Trophoblast cell (in vitro differentiated cells and primary cell): ENCODE measurements at regions not wholly inside any gene's neighbourhood (a gene's known extent, or its start where the extent isn't known, plus 50 kb on each side); places are given as distances from the start of the nearest gene placed in this dataset.

Experiments
- DNase-seq, 2 donors: peaks; one replicate each; pipeline ENCODE4 v3.0.0-alpha.2; 2016
- H2AFZ ChIP-seq: 2 replicates; pipeline ENCODE4 v1.6.1; 2013; ENCODE audit warnings: low read length, moderate library complexity, mild to moderate bottlenecking; ENCODE audit not compliant: insufficient read depth, poor library complexity
- H2AK5ac ChIP-seq: 2 replicates; pipeline ENCODE4 v1.6.1; 2013; ENCODE audit warnings: mild to moderate bottlenecking, low read length
- H2BK120ac ChIP-seq: 2 replicates; pipeline ENCODE4 v1.6.1; 2013; ENCODE audit warnings: low read length, mild to moderate bottlenecking, moderate library complexity; ENCODE audit not compliant: insufficient read depth, poor library complexity
- H2BK12ac ChIP-seq: 2 replicates; pipeline ENCODE4 v1.6.1; 2013; ENCODE audit warnings: mild to moderate bottlenecking, low read length, moderate library complexity
- H2BK5ac ChIP-seq: 2 replicates; pipeline ENCODE4 v1.6.1; 2013; ENCODE audit warnings: low read length, low read depth, moderate library complexity, mild to moderate bottlenecking; ENCODE audit not compliant: poor library complexity
- H3K14ac ChIP-seq: 2 replicates; pipeline ENCODE4 v1.6.1; 2013; ENCODE audit warnings: mild to moderate bottlenecking, low read length
- H3K18ac ChIP-seq: 2 replicates; pipeline ENCODE4 v1.6.1; 2013; ENCODE audit warnings: mild to moderate bottlenecking, low read length
- H3K23ac ChIP-seq: 2 replicates; pipeline ENCODE4 v1.6.1; 2013; ENCODE audit warnings: low read length
- H3K27ac ChIP-seq: 2 replicates; pipeline ENCODE4 v1.5.1; 2013; ENCODE audit warnings: low read depth, mild to moderate bottlenecking, inconsistent platforms, low read length, moderate library complexity
- H3K27me3 ChIP-seq: 2 replicates; pipeline ENCODE4 v1.6.1; 2013; ENCODE audit warnings: inconsistent platforms, mild to moderate bottlenecking, low read length, moderate library complexity; ENCODE audit not compliant: insufficient read depth
- H3K36me3 ChIP-seq, 2 experiments: 1 replicate in 1 of 2; 2 replicates in 1 of 2; pipeline ENCODE4 v1.6.1; 2013; ENCODE audit warnings: low read length in 2 of 2, mild to moderate bottlenecking in 2 of 2, moderate library complexity in 1 of 2; ENCODE audit not compliant: insufficient read depth in 2 of 2, control insufficient read depth in 1 of 2
- H3K4ac ChIP-seq: 2 replicates; pipeline ENCODE4 v1.6.1; 2013; ENCODE audit warnings: low read depth, mild to moderate bottlenecking, low read length, moderate library complexity
- H3K4me1 ChIP-seq, 2 experiments: 1 replicate in 1 of 2; 2 replicates in 1 of 2; pipeline ENCODE4 v1.6.1; 2013; ENCODE audit warnings: low read length in 2 of 2, mild to moderate bottlenecking in 2 of 2, moderate library complexity in 1 of 2; ENCODE audit not compliant: insufficient read depth in 2 of 2, control insufficient read depth in 1 of 2
- H3K4me2 ChIP-seq: 2 replicates; pipeline ENCODE4 v1.6.1; 2013; ENCODE audit warnings: inconsistent platforms, mild to moderate bottlenecking, low read length, moderate library complexity
- H3K4me3 ChIP-seq: 2 replicates; pipeline ENCODE4 v1.5.1; 2013; ENCODE audit warnings: mild to moderate bottlenecking, low read depth, low read length, inconsistent platforms
- H3K79me1 ChIP-seq: one replicate; pipeline ENCODE4 v1.6.1; 2013; ENCODE audit warnings: low read length
- H3K79me2 ChIP-seq: 2 replicates; pipeline ENCODE4 v1.6.1; 2013; ENCODE audit warnings: low read length, mild to moderate bottlenecking; ENCODE audit not compliant: control insufficient read depth, insufficient read depth, poor library complexity
- H3K9ac ChIP-seq: 2 replicates; pipeline ENCODE4 v1.6.1; 2013; ENCODE audit warnings: mild to moderate bottlenecking, low read length
- H3K9me3 ChIP-seq: 2 replicates; pipeline ENCODE4 v1.6.1; 2013; ENCODE audit warnings: low read depth, mild to moderate bottlenecking, control low read depth, inconsistent platforms, low read length; ENCODE audit not compliant: insufficient read depth
- H4K12ac ChIP-seq: 2 replicates; pipeline ENCODE4 v1.6.1; 2013; ENCODE audit warnings: low read depth, mild to moderate bottlenecking, low read length, moderate library complexity
- H4K8ac ChIP-seq: 2 replicates; pipeline ENCODE4 v1.6.1; 2013; ENCODE audit warnings: low read depth, mild to moderate bottlenecking, low read length, moderate library complexity
- H4K91ac ChIP-seq: one replicate; pipeline ENCODE4 v1.6.1; 2013; ENCODE audit warnings: low read depth, mild to moderate bottlenecking, low read length, moderate library complexity
- WGBS: extraction: QIAGEN DNeasy Blood & Tissue Kit; methylation state at CpG from one replicate; pipeline ENCODE4 v1.1.7; 2013; ENCODE audit warnings: missing lambda C conversion rate; ENCODE audit not compliant: insufficient read length, insufficient coverage; ENCODE audit errors: extremely low coverage; 5-methylcytosine and 5-hydroxymethylcytosine counted together

DNA sequence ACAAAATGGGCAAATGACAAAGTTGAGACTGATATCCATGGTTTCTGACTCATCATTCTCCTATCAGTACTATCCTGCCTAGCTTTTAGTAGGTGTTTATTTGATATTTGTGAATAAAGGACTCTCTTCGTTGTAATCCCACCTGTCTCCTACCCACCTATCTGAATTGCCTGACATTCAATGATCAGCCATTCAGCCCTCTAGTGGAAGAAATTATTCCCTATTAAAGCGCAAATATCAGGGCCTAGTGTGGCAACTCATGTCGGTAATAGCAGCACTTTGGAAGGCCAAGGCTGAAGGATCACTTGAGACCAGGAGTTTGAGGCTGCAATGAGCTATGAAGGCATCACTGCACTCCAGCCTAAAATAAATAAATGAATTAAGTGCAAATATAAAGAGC is 195.7 kb upstream of the SETMAR start:
- H3K9ac ChIP-seq, result no peak overlapping the region
- no peak overlapping the region for H4K12ac ChIP-seq
- no peaks in the 10 kb centered on the region for H3K79me2 ChIP-seq
- no peak overlapping the region for H3K4me2 ChIP-seq
- no peak overlapping the region for H3K27ac ChIP-seq
- H3K36me3 ChIP-seq, result no peaks in the 10 kb centered on the region
- H3K18ac ChIP-seq, result no peak overlapping the region
- no peak overlapping the region for H3K4me3 ChIP-seq
- no peak overlapping the region for H4K91ac ChIP-seq
- no CpG with 5 or more reads among the region's 3 CpGs for WGBS
- H2AK5ac ChIP-seq, result no peak overlapping the region
- no peak overlapping the region for H2BK12ac ChIP-seq
- no peaks in the 10 kb centered on the region for H3K27me3 ChIP-seq
- no peaks in the 10 kb centered on the region for H3K79me1 ChIP-seq
- no peak overlapping the region for H4K8ac ChIP-seq
- no peak overlapping the region for H3K14ac ChIP-seq
- H2BK5ac ChIP-seq, result no peak overlapping the region
- H3K9me3 ChIP-seq, result no peaks in the 10 kb centered on the region
- H3K4me1 ChIP-seq, result no peaks in the 10 kb centered on the region
- peak in 1 of 2 donors; percentile 28 for DNase-seq
- no peak overlapping the region for H2AFZ ChIP-seq
- H2BK120ac ChIP-seq, result no peak overlapping the region
- H3K4ac ChIP-seq, result no peak overlapping the region
- no peak overlapping the region for H3K23ac ChIP-seq

DNA sequence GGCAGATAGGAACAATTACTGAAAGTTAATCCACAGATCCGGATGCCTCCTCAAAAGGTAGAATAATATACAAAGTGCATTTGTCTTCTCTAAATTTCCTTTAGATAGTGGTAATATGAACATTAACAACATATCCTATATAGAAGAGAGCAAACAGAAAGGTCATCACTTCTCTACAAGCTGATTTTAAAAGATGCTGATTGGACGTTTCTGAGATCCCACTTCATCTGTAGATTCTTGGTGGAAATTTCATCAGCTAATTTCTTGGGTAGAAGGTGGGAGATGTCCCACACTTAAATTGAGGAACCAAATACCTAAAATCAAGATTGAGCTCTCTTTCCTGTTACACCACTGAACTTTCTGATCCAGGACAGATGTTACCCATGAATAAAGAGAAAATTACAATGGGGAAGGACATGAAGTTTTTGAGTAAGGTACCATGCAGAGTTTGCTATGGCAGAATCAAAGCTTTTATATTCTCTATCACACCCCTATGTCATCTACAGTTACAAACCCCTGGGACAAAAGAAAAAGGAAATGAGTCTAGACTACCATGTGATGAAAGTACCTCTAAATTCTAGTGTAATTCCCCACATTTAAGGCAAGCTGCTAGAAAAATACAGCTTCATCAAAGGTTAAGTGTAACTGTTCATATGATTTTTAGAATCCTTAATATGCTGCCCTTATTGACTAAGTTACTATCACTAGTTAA is 189.2 kb upstream of the SETMAR start:
- H3K27ac ChIP-seq, result no peak overlapping the region
- H3K4me3 ChIP-seq, result no peak overlapping the region
- H2BK5ac ChIP-seq, result no peak overlapping the region
- no peaks in the 10 kb centered on the region for H3K79me2 ChIP-seq
- H2BK12ac ChIP-seq, result no peak overlapping the region
- no peak overlapping the region for H3K18ac ChIP-seq
- H3K4me2 ChIP-seq, result no peak overlapping the region
- H3K79me1 ChIP-seq, result no peaks in the 10 kb centered on the region
- no CpG with 5 or more reads among the region's 2 CpGs for WGBS
- H4K8ac ChIP-seq, result no peak overlapping the region
- H2BK120ac ChIP-seq, result no peak overlapping the region
- H3K36me3 ChIP-seq, result no peaks in the 10 kb centered on the region
- H3K4ac ChIP-seq, result no peak overlapping the region
- no peak overlapping the region for H2AK5ac ChIP-seq
- H3K27me3 ChIP-seq, result no peaks in the 10 kb centered on the region
- no peak for DNase-seq
- no peak overlapping the region for H3K14ac ChIP-seq
- no peak overlapping the region for H2AFZ ChIP-seq
- H3K9ac ChIP-seq, result no peak overlapping the region
- H4K91ac ChIP-seq, result no peak overlapping the region
- no peaks in the 10 kb centered on the region for H3K9me3 ChIP-seq
- no peak overlapping the region for H4K12ac ChIP-seq
- H3K23ac ChIP-seq, result no peak overlapping the region
- no peaks in the 10 kb centered on the region for H3K4me1 ChIP-seq

DNA sequence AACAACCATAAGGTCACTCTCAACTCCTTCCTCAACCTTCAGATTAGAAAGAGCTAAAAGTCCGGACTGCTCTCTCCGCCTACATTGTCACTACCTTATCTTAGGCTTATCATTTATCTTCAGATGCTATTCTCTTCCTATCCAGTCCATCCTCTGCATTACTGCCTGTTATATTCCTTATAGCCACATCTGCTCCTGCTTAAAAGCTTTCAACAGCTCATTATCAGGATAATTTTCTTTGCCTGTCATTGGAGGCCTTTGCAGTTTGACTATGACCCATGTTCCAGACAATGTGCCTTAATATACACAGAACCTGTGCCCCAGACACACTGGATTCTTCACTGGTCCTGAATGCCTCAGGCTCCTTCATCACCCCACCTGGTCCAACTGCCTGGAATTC is 184.1 kb upstream of the SETMAR start:
- Histone ChIP-seq H4K8ac (no peak overlapping the region), H4K12ac (no peak overlapping the region), H2AFZ (no peak overlapping the region), H3K18ac (no peak overlapping the region), H3K4me1 (peaks cover 3 to 7% of the 10 kb centered on the region in 2 experiments), H3K36me3 (no peaks in the 10 kb centered on the region), H3K4me2 (no peak overlapping the region), H2BK12ac (no peak overlapping the region), H3K27me3 (no peaks in the 10 kb centered on the region), H3K9me3 (no peaks in the 10 kb centered on the region), H4K91ac (no peak overlapping the region), H3K4me3 (no peak overlapping the region), H3K27ac (no peak overlapping the region), H2BK5ac (no peak overlapping the region), H3K79me2 (no peaks in the 10 kb centered on the region), H3K23ac (no peak overlapping the region), H3K9ac (no peak overlapping the region), H3K4ac (no peak overlapping the region), H2AK5ac (no peak overlapping the region), H3K14ac (no peak overlapping the region), H3K79me1 (no peaks in the 10 kb centered on the region), H2BK120ac (no peak overlapping the region)
- peak; percentile 40 to 59 for DNase-seq
- no CpG with 5 or more reads among the region's 2 CpGs for WGBS

DNA sequence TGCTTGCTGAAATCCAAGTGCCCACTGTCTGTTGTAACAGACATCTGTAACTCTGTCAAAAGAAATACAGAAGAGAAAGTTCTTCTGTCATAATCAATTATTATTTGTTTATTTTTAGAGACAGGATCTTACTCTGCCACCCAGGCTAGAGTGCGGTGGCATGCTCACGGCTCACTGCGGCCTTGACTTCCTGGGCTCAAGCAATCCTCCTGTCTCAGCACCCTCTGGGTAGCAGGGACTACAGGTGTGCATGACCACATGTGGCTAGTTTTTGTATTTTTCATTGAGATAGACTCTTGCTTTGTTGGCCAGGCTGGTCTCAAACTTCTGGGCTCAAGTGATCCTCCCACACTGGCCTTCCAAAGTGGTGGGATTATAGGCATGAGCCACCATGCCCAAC is 177.6 kb upstream of the SETMAR start:
- Histone ChIP-seq H3K4me1 (no peaks in the 10 kb centered on the region), H3K79me1 (no peaks in the 10 kb centered on the region), H3K27me3 (no peaks in the 10 kb centered on the region), H2BK12ac (peak overlapping the region; percentile 22), H3K4me2 (no peak overlapping the region), H3K14ac (peak overlapping the region; percentile 56), H2AK5ac (no peak overlapping the region), H4K8ac (no peak overlapping the region), H3K23ac (no peak overlapping the region), H2BK120ac (no peak overlapping the region), H2BK5ac (peak overlapping the region; percentile 31), H3K36me3 (no peaks in the 10 kb centered on the region), H3K18ac (no peak overlapping the region), H3K9ac (no peak overlapping the region), H3K79me2 (no peaks in the 10 kb centered on the region), H4K12ac (no peak overlapping the region), H3K4me3 (no peak overlapping the region), H3K4ac (no peak overlapping the region), H4K91ac (no peak overlapping the region), H2AFZ (no peak overlapping the region), H3K27ac (no peak overlapping the region), H3K9me3 (no peaks in the 10 kb centered on the region)
- WGBS, result no CpG with 5 or more reads among the region's 3 CpGs
- DNase-seq, result no peak
